ENCODE measurements at regions not wholly inside any gene's neighbourhood (a gene's known extent, or its start where the extent isn't known, plus 50 kb on each side); places are given as distances from the start of the nearest gene placed in this dataset.

GRCh38 chr14:40806471-40806870 is 800.2 kb upstream of the LRFN5 start:
- TF ChIP-seq REST (IDR thresholded peaks at IDR 0.05; ENCODE audit: insufficient read depth in 1 of 2, low read depth in 2 of 2, low read length in 2 of 2) (no peak), POLR2AphosphoS5 (IDR thresholded peaks at IDR 0.05; ENCODE audit: low read depth, low read length) (no peak), FOXP2 (optimal IDR thresholded peaks at IDR 0.05; ENCODE audit: borderline replicate concordance, extremely low read depth, extremely low read length, insufficient read depth) (no peak), SIN3A (IDR thresholded peaks at IDR 0.05; ENCODE audit: borderline replicate concordance, insufficient read depth, low read length) (no peak), TAF1 (IDR thresholded peaks at IDR 0.05; ENCODE audit: borderline replicate concordance, insufficient read depth, low read length) (no peak)

GRCh38 chr14:40796168-40796567 is 810.5 kb upstream of the LRFN5 start:
- TF ChIP-seq POLR2AphosphoS5 (IDR thresholded peaks at IDR 0.05; ENCODE audit: low read depth, low read length) (no peak), FOXP2 (optimal IDR thresholded peaks at IDR 0.05; ENCODE audit: borderline replicate concordance, extremely low read depth, extremely low read length, insufficient read depth) (no peak), REST (IDR thresholded peaks at IDR 0.05; ENCODE audit: insufficient read depth in 1 of 2, low read depth in 2 of 2, low read length in 2 of 2) (no peak), TAF1 (IDR thresholded peaks at IDR 0.05; ENCODE audit: borderline replicate concordance, insufficient read depth, low read length) (no peak), SIN3A (IDR thresholded peaks at IDR 0.05; ENCODE audit: borderline replicate concordance, insufficient read depth, low read length) (no peak)

GRCh38 chr14:40784860-40785259 is 821.8 kb upstream of the LRFN5 start:
- no peak for TF ChIP-seq REST (IDR thresholded peaks at IDR 0.05; ENCODE audit: insufficient read depth in 1 of 2, low read depth in 2 of 2, low read length in 2 of 2)
- no peak for TF ChIP-seq POLR2AphosphoS5 (IDR thresholded peaks at IDR 0.05; ENCODE audit: low read depth, low read length)

DNA sequence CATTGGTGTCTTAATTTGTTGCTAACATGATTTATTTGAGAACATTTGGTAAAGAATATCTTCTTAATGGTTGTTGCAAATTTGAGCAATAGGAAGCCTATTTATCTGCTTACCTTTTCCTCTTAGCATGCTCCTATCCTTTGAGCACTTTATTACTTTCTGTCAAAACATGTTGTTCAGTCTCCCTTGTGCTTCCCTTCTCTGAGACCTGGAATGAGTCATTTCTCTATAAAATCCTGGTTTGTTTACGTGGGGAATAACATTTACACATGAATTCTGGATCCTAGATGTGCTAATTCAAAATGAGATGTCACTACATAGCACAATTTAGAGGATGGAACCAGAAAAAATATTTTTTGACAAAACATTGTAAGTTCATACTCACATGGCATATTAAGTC is 844.0 kb upstream of the LRFN5 start:
- TF ChIP-seq TAF1 (IDR thresholded peaks at IDR 0.05; ENCODE audit: borderline replicate concordance, insufficient read depth, low read length) (no peak), SIN3A (IDR thresholded peaks at IDR 0.05; ENCODE audit: borderline replicate concordance, insufficient read depth, low read length) (no peak), REST (IDR thresholded peaks at IDR 0.05; ENCODE audit: insufficient read depth in 1 of 2, low read depth in 2 of 2, low read length in 2 of 2) (no peak), POLR2AphosphoS5 (IDR thresholded peaks at IDR 0.05; ENCODE audit: low read depth, low read length) (no peak), FOXP2 (optimal IDR thresholded peaks at IDR 0.05; ENCODE audit: borderline replicate concordance, extremely low read depth, extremely low read length, insufficient read depth) (no peak)

DNA sequence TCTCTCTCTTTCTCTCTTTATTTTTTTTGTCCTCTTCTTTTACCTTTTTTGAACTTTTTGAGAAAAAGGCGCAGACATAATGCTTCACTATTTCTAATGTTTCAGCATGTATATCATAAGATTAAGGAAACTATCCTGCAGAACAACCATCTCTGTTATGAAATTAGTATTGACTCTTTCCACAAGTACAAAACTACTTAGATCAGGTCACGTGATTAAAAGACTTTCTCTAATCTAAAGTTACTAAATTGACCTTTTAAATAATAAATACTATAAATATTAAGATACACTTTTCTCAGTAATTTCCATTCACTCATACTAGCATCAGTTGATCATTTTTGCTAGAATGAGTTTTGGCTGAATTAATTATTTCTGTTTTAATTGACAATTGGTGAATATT is 844.5 kb upstream of the LRFN5 start:
- TF ChIP-seq POLR2AphosphoS5 (IDR thresholded peaks at IDR 0.05; ENCODE audit: low read depth, low read length) (no peak), FOXP2 (optimal IDR thresholded peaks at IDR 0.05; ENCODE audit: borderline replicate concordance, extremely low read depth, extremely low read length, insufficient read depth) (no peak), TAF1 (IDR thresholded peaks at IDR 0.05; ENCODE audit: borderline replicate concordance, insufficient read depth, low read length) (no peak), SIN3A (IDR thresholded peaks at IDR 0.05; ENCODE audit: borderline replicate concordance, insufficient read depth, low read length) (no peak), REST (IDR thresholded peaks at IDR 0.05; ENCODE audit: insufficient read depth in 1 of 2, low read depth in 2 of 2, low read length in 2 of 2) (no peak)

All from PFSK-1 (cell line).